SK-N-SH (cell line): ENCODE measurements at regions not wholly inside any gene's neighbourhood (a gene's known extent, or its start where the extent isn't known, plus 50 kb on each side); places are given as distances from the start of the nearest gene placed in this dataset.

Experiments used
- CTCF ChIA-PET: fragments of 300-600, 350-600 bp; formaldehyde crosslinking; extraction: SDS; loops from one replicate; lab custom pipeline; 2021; lab: Yijun Ruan, JAX
- POLR2A ChIA-PET: fragments of 350-600 bp; sonication (Branson Sonifier 250); formaldehyde crosslinking; extraction: SDS; loops from one replicate; lab custom pipeline; 2020; ENCODE audit warnings: antibody characterized with exemption, inconsistent platforms; lab: Yijun Ruan, JAX
- DNase-seq: peaks from one replicate; pipeline ENCODE4 v3.0.0; 2012
- H2AFZ ChIP-seq: fragments of 200-600 bp; sonication (generic); 2 replicates; pipeline ENCODE4 v1.8.1; 2016; ENCODE audit warnings: antibody characterized with exemption, mild to moderate bottlenecking, low read depth
- H3F3A ChIP-seq: fragments of 200-600 bp; sonication (generic); replicated peaks from 2 replicates; pipeline ENCODE3; 2016; ENCODE audit warnings: antibody characterized with exemption, mild to moderate bottlenecking; ENCODE audit not compliant: insufficient read depth
- H3K27ac ChIP-seq, 2 experiments: fragments of 200-500 bp in 1 of 2; fragments of 200-600 bp in 1 of 2; sonication (Bioruptor generic) in 1 of 2; sonication (generic), shearing (Covaris generic) in 1 of 2; 2 replicates each; pipeline versions ENCODE4 v1.5.1 to v1.6.1; 2014 to 2016; ENCODE audit warnings: low read depth in 2 of 2, inconsistent platforms in 1 of 2, low read length in 1 of 2, mild to moderate bottlenecking in 1 of 2, mixed read lengths in 1 of 2
- H3K27me3 ChIP-seq: fragments of 200-600 bp; sonication (generic), shearing (Covaris generic); 2 replicates; pipeline ENCODE4 v1.6.1; 2016; ENCODE audit warnings: mixed run types; ENCODE audit not compliant: insufficient read depth
- H3K36me3 ChIP-seq, 2 experiments: fragments of 200-500 bp in 1 of 2; fragments of 200-600 bp in 1 of 2; sonication (Bioruptor generic) in 1 of 2; sonication (generic) in 1 of 2; replicated peaks in 1 of 2; 2 replicates each; pipeline versions ENCODE3 to v1.5.1; 2014 to 2016; ENCODE audit warnings: low read length in 1 of 2, mild to moderate bottlenecking in 1 of 2; ENCODE audit not compliant: insufficient read depth in 2 of 2, control insufficient read depth in 1 of 2
- H3K4me1 ChIP-seq, 2 experiments: fragments of 200-500 bp in 1 of 2; fragments of 200-600 bp in 1 of 2; sonication (Bioruptor generic) in 1 of 2; sonication (generic), shearing (Covaris generic) in 1 of 2; 2 replicates each; pipeline versions ENCODE4 v1.5.1 to v1.6.1; 2014 to 2016; ENCODE audit warnings: low read depth in 1 of 2, low read length in 1 of 2, mixed run types in 1 of 2; ENCODE audit not compliant: insufficient read depth in 2 of 2, control insufficient read depth in 1 of 2
- H3K4me2 ChIP-seq: fragments of 200-600 bp; sonication (generic), shearing (Covaris generic); 2 replicates; pipeline ENCODE4 v1.6.1; 2017; ENCODE audit warnings: mixed run types
- H3K4me3 ChIP-seq, 2 experiments: fragments of 200-500 bp in 1 of 2; fragments of 200-600 bp in 1 of 2; sonication (Bioruptor generic) in 1 of 2; sonication (generic), shearing (Covaris generic) in 1 of 2; 2 replicates each; pipeline versions ENCODE4 v1.5.1 to v1.8.1; 2014 to 2016; ENCODE audit warnings: low read depth in 2 of 2, inconsistent platforms in 1 of 2, low read length in 1 of 2, mild to moderate bottlenecking in 1 of 2, mixed read lengths in 1 of 2, moderate library complexity in 1 of 2
- H3K79me2 ChIP-seq: fragments of 200-600 bp; sonication (generic); 2 replicates; pipeline ENCODE4 v1.8.1; 2017; ENCODE audit warnings: mild to moderate bottlenecking; ENCODE audit not compliant: insufficient read depth
- H3K9ac ChIP-seq: fragments of 200-600 bp; sonication (generic); 2 replicates; pipeline ENCODE4 v1.6.1; 2017; ENCODE audit warnings: mixed run types
- H3K9me2 ChIP-seq: fragments of 200-600 bp; sonication (generic); 2 replicates; pipeline ENCODE4 v1.6.1; 2017; ENCODE audit warnings: mixed run types
- H3K9me3 ChIP-seq: fragments of 200-600 bp; sonication (generic); 2 replicates; pipeline ENCODE4 v1.6.1; 2017; ENCODE audit warnings: mixed run types, mild to moderate bottlenecking, moderate library complexity
- H4K20me1 ChIP-seq: fragments of 200-600 bp; sonication (generic); 2 replicates; pipeline ENCODE4 v1.6.1; 2017; ENCODE audit warnings: mild to moderate bottlenecking, mixed run types; ENCODE audit not compliant: insufficient read depth
- CHD2 ChIP-seq: fragments of 150-350 bp; IDR thresholded peaks from 2 replicates; pipeline ENCODE4 v1.6.1; 2018; ENCODE audit warnings: low read length; ENCODE audit not compliant: partially characterized antibody
- ELF1 ChIP-seq: IDR thresholded peaks from 2 replicates; pipeline ENCODE4 v1.4.0; 2012
- EP300 ChIP-seq, 2 experiments: IDR thresholded peaks; 2 replicates each; pipeline versions ENCODE4 v1.4.0 to v1.6.1; 2012; ENCODE audit warnings: borderline replicate concordance in 1 of 2, low read depth in 1 of 2, low read length in 1 of 2
- GABPA ChIP-seq: IDR thresholded peaks from 2 replicates; pipeline ENCODE4 v1.4.0; 2012; ENCODE audit warnings: low read depth, mild to moderate bottlenecking
- JUND ChIP-seq: IDR thresholded peaks from 2 replicates; pipeline ENCODE4 v1.4.0; 2012
- MXI1 ChIP-seq: IDR thresholded peaks from 2 replicates; pipeline ENCODE4 v1.6.1; 2012; ENCODE audit warnings: mild to moderate bottlenecking, low read depth, low read length, improper control_type of control experiment
- NFIC ChIP-seq: IDR thresholded peaks from 2 replicates; pipeline ENCODE4 v1.4.0; 2012; ENCODE audit warnings: borderline replicate concordance
- SMC3 ChIP-seq: IDR thresholded peaks from 2 replicates; pipeline ENCODE4 v1.6.1; 2012; ENCODE audit warnings: low read depth, low read length, improper control_type of control experiment
- TAF1 ChIP-seq: IDR thresholded peaks from 2 replicates; pipeline ENCODE4 v1.6.1; 2012; ENCODE audit warnings: low read depth, mild to moderate bottlenecking, low read length, moderate library complexity, borderline replicate concordance
- TCF12 ChIP-seq: IDR thresholded peaks from 2 replicates; pipeline ENCODE4 v1.4.0; 2012
- WGBS: methylation state at CpG from one replicate; pipeline ENCODE4 v1.1.6; 2017; ENCODE audit warnings: low lambda C conversion rate; 5-methylcytosine and 5-hydroxymethylcytosine counted together
- TF ChIP-seq, protein P1 (sequence below): IDR thresholded peaks from 2 replicates; pipeline ENCODE4 v1.4.0; 2012; ENCODE audit warnings: low read depth, borderline replicate concordance
- TF ChIP-seq, protein P2 (sequence below): IDR thresholded peaks from 2 replicates; pipeline ENCODE4 v1.4.0; 2012; ENCODE audit warnings: low read depth

DNA sequence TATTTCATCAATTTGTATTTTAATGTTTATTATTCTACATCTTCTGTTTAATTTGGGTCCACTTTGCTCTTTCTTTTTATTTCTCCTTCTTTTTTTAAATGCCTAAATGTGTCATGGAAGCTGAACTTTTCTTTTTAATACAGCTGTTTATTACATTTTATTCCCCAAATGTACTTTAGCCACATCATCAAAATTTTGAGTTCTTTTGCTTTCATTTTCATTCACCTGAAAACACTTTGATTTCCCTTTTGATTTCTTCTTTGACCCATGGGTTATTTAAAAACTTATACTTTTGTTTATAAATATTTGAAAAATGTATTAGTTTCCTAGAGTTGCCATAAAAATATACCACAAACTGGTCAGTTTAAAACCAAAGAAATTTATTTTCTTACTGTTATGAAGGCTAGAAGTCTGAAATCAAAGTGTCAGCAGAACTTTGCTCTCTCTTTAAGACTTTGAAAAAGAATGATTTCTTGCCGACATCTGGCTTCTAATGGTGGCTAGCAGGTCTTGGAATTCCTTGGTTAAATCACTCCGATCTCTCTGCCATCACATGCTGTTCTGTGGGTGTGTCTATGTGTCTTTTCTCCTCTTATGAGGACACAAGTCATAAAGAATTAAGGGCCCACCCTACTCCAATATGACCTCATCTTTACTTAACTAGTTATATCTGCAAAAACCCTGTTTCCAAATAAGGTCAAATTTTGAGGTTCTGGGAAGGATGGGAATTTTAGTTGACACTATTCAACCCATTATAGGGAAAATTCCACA, 225.5 kb downstream of the ANKRD7 start:
- 45% methylated on average over 2 of the region's 2 CpGs for WGBS
- Histone ChIP-seq H4K20me1 (no peaks in the 10 kb centered on the region), H3F3A (no peaks in the 10 kb centered on the region), H3K9me2 (no peaks in the 10 kb centered on the region), H3K79me2 (no peaks in the 10 kb centered on the region), H3K9me3 (no peaks in the 10 kb centered on the region), H3K36me3 (no peaks in the 10 kb centered on the region), H3K27ac (no peak overlapping the region), H3K27me3 (no peaks in the 10 kb centered on the region), H2AFZ (no peak overlapping the region), H3K4me1 (no peaks in the 10 kb centered on the region), H3K9ac (no peak overlapping the region), H3K4me3 (no peak overlapping the region), H3K4me2 (no peak overlapping the region)
- TF ChIP-seq MXI1 (no peak), SMC3 (no peak), ELF1 (no peak), GABPA (no peak), EP300 (IDR thresholded peaks at IDR 0.05; ENCODE audit: borderline replicate concordance in 1 of 2, low read depth in 1 of 2, low read length in 1 of 2) (no peak), TCF12 (no peak), JUND (no peak)
- TF ChIP-seq, protein P1, sequence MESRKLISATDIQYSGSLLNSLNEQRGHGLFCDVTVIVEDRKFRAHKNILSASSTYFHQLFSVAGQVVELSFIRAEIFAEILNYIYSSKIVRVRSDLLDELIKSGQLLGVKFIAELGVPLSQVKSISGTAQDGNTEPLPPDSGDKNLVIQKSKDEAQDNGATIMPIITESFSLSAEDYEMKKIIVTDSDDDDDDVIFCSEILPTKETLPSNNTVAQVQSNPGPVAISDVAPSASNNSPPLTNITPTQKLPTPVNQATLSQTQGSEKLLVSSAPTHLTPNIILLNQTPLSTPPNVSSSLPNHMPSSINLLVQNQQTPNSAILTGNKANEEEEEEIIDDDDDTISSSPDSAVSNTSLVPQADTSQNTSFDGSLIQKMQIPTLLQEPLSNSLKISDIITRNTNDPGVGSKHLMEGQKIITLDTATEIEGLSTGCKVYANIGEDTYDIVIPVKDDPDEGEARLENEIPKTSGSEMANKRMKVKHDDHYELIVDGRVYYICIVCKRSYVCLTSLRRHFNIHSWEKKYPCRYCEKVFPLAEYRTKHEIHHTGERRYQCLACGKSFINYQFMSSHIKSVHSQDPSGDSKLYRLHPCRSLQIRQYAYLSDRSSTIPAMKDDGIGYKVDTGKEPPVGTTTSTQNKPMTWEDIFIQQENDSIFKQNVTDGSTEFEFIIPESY, result no peak
- TF ChIP-seq, protein P2, sequence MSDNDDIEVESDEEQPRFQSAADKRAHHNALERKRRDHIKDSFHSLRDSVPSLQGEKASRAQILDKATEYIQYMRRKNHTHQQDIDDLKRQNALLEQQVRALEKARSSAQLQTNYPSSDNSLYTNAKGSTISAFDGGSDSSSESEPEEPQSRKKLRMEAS, result no peak
- DNase-seq, result no peak
- CTCF ChIA-PET, result no interaction called here
- POLR2A ChIA-PET, result no interaction called here

DNA sequence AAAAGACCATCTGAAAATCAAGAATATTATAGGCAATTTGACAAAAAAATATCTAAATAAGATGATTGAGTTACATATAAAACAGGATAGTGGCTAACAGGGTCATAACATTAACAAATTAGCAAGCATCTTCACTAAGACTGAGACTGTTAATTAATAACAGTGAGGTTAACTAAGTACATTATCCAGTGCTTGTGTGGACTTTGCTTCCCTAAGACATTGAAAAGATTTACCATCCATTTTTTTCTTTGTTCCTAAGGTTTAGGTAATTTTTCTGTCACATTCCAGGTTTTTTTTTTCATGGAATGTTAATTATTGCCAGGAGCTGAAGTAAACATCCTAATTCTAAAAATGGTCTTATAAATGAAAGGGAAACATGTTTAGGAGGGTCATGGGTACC, 227.6 kb downstream of the ANKRD7 start:
- no peaks in the 10 kb centered on the region for H3K36me3 ChIP-seq
- CTCF ChIA-PET, result interaction anchor here (1.3 to 2.2 kb wide), 3 partner anchors 9 to 724 kb away, joined by 3 to 11 read pairs (median 3); no protein-coding TSS in a partner anchor

More for the DNA sequence above, 227.6 kb downstream of the ANKRD7 start:
- DNase-seq, result no peak
- Histone ChIP-seq H4K20me1 (no peaks in the 10 kb centered on the region), H3K4me2 (no peak overlapping the region), H3K27me3 (no peaks in the 10 kb centered on the region), H3K9me3 (no peaks in the 10 kb centered on the region), H2AFZ (no peak overlapping the region), H3K4me3 (no peak overlapping the region), H3K79me2 (no peaks in the 10 kb centered on the region), H3K4me1 (no peaks in the 10 kb centered on the region), H3F3A (no peaks in the 10 kb centered on the region), H3K27ac (no peak overlapping the region), H3K9me2 (no peaks in the 10 kb centered on the region), H3K9ac (no peak overlapping the region)
- POLR2A ChIA-PET, result no interaction called here
- TF ChIP-seq CHD2 (no peak), TAF1 (no peak), NFIC (no peak), SMC3 (no peak)
